Peyer's patch (tissue), 4 donors: ENCODE measurements at regions not wholly inside any gene's neighbourhood (a gene's known extent, or its start where the extent isn't known, plus 50 kb on each side); places are given as distances from the start of the nearest gene placed in this dataset.

ENCODE experiments used
- DNase-seq, 3 donors: peaks; one replicate each; pipeline ENCODE4 v3.0.0-alpha.2; 2017 to 2019
- H3K27ac ChIP-seq, 4 donors: fragments of 200-600 bp; sonication (generic); one replicate each; pipeline ENCODE4 v1.5.1; 2016 to 2019
- H3K27me3 ChIP-seq, 2 donors: fragments of 200-600 bp; sonication (generic); one replicate each; pipeline ENCODE4 v1.5.1; 2019
- H3K36me3 ChIP-seq, 3 donors: fragments of 200-600 bp; sonication (generic); one replicate each; pipeline ENCODE4 v1.5.1; 2016 to 2019
- H3K4me1 ChIP-seq, 4 donors: fragments of 200-600 bp; sonication (generic); one replicate each; pipeline ENCODE4 v1.5.1; 2016 to 2019
- H3K4me3 ChIP-seq, 4 donors: fragments of 200-600 bp; sonication (generic); 1 replicate in 3 of 4; 2 replicates in 1 of 4; pipeline ENCODE4 v1.5.1; 2016 to 2019; ENCODE audit warnings: mild to moderate bottlenecking in 1 of 4
- H3K9me3 ChIP-seq, 4 donors: fragments of 200-600 bp; sonication (generic); one replicate each; pipeline ENCODE4 v1.5.1; 2016 to 2019; ENCODE audit warnings: mild to moderate bottlenecking in 1 of 4
- POLR2A ChIP-seq, 2 donors: fragments of 450-650 bp; IDR thresholded peaks; one replicate each; pipeline ENCODE4 v1.5.1; 2017; ENCODE audit warnings: antibody characterized with exemption in 2 of 2, mild to moderate bottlenecking in 2 of 2, moderate library complexity in 2 of 2
- TF ChIP-seq, protein P1 (sequence below), 6 experiments: fragments of 450-650 bp in 4 of 6; fragments of 200-600 bp in 2 of 6; sonication (generic) in 1 of 6; IDR thresholded peaks; one replicate each; pipeline ENCODE4 v1.5.1; 2017 to 2019; ENCODE audit warnings: antibody characterized with exemption in 6 of 6, mild to moderate bottlenecking in 3 of 6, moderate library complexity in 1 of 6

DNA sequence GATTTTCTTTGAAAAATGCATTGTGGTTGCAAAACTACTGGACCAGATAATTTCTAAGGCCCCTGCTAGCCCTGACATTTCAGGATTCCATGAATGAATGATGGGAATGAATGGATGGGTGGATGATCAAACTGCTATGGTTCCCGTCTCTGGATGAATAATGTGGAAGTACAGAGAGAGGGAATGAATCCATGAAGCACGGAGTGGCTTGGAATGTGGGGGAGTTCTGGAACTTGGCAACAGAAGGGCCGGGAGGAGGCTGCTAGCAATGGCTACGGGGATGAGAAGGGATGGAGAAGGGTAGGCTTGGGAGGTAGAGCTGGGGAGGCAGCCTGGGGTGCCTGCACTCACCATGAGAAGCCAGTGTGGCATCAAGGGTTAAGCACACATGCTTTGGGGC is 84.8 kb downstream of the NCR2 start:
- Histone ChIP-seq H3K4me3 (no peak overlapping the region), H3K4me1 (no peaks in the 10 kb centered on the region), H3K27ac (no peak overlapping the region), H3K36me3 (no peaks in the 10 kb centered on the region), H3K27me3 (peaks cover 0 to 3% of the 10 kb centered on the region in 2 donors), H3K9me3 (peaks cover 0 to 4% (median 0%) of the 10 kb centered on the region in 4 donors)
- TF ChIP-seq, protein P1, sequence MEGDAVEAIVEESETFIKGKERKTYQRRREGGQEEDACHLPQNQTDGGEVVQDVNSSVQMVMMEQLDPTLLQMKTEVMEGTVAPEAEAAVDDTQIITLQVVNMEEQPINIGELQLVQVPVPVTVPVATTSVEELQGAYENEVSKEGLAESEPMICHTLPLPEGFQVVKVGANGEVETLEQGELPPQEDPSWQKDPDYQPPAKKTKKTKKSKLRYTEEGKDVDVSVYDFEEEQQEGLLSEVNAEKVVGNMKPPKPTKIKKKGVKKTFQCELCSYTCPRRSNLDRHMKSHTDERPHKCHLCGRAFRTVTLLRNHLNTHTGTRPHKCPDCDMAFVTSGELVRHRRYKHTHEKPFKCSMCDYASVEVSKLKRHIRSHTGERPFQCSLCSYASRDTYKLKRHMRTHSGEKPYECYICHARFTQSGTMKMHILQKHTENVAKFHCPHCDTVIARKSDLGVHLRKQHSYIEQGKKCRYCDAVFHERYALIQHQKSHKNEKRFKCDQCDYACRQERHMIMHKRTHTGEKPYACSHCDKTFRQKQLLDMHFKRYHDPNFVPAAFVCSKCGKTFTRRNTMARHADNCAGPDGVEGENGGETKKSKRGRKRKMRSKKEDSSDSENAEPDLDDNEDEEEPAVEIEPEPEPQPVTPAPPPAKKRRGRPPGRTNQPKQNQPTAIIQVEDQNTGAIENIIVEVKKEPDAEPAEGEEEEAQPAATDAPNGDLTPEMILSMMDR (IDR thresholded peaks at IDR 0.05), result no peak
- TF ChIP-seq POLR2A (IDR thresholded peaks at IDR 0.05), result no peak
- DNase-seq, result no peak

DNA sequence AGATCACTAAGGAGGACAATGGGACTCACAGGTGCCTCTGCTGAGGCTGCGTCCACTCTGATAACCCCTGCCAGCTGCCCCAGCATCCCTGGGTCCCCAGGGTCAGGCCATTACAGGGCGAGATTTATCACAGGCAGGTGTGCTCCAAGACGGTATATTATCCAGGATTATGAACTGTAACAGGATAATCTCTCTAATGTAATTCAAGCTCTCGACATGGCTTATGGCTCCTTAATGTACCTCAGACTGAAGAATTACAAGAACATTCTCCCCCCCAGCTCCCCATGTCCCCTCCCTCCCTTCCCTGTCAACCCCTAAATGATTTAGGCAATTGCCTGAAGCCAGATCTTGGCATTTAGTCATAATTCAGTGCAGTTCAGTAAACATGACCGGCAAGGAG is 86.8 kb downstream of the NCR2 start:
- TF ChIP-seq, protein P1 (IDR thresholded peaks at IDR 0.05), result no peak
- no peak for TF ChIP-seq POLR2A (IDR thresholded peaks at IDR 0.05)
- no peak overlapping the region for H3K4me3 ChIP-seq

DNA sequence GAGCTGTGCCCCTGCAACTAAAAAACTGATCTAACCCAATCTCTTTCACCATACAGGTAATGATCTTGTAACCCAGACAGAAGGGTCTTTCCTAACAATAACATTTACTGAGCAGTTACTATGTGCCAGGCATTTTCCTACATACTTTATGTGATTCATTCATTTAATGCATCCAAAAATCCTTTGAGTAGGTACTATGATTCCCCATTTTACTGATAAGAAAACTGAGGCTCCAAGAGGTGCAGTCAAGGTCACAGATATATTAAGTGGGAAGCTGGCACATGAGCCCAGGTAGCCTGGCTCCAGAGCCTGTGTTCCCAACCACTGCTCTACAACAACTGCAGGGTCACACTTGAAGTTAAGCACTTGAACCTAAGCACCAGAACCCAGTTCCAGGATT is 87.6 kb downstream of the NCR2 start:
- TF ChIP-seq, protein P1 (IDR thresholded peaks at IDR 0.05), result no peak
- TF ChIP-seq POLR2A (IDR thresholded peaks at IDR 0.05), result no peak
- peaks cover 0 to 9% (median under 1%) of the 10 kb centered on the region in 4 donors for H3K4me1 ChIP-seq
- no peak for DNase-seq
- H3K9me3 ChIP-seq, result peaks cover 0 to 4% (median 0%) of the 10 kb centered on the region in 4 donors
- no peaks in the 10 kb centered on the region for H3K27me3 ChIP-seq
- no peaks in the 10 kb centered on the region for H3K36me3 ChIP-seq
- no peak overlapping the region for H3K4me3 ChIP-seq
- no peak overlapping the region for H3K27ac ChIP-seq

More for the DNA sequence above, 86.8 kb downstream of the NCR2 start:
- no peak for DNase-seq
- Histone ChIP-seq H3K27ac (no peak overlapping the region), H3K4me1 (peaks cover 0 to under 1% (median 0%) of the 10 kb centered on the region in 4 donors), H3K9me3 (peaks cover 0 to 4% (median 0%) of the 10 kb centered on the region in 4 donors), H3K27me3 (no peaks in the 10 kb centered on the region), H3K36me3 (no peaks in the 10 kb centered on the region)

DNA sequence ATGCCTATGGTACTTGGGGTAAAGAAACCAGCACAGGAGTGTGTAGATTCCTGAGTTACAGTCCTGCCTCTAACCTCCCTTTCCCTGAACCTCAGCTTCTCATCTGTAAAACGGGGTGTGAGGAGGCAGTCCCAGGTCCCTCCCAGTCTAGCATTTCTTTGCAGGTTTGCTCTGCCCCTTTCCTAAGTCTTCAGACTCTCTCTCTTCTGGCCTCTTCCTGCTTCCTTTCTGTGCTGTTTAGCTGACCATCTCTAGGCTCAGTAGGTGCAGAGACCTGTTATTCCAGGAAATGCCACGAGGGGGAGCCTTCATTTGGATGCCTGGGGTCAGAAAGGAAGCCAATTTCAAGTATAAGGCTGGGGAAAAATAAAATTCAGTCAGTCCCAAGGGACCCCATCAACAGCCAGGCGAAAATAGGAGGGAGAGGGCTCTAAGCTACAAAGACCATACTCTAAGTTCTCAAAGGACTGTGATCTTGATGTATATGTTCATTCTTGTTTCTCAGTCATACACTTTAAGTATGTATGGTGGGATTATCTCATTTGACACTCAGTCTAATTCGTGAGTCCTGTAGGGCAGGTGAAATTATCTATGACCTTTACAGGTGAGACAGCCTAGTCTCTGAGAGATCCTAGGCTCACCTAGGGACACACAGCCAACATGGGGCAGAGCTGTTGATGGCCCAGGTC is 89.1 kb downstream of the NCR2 start:
- Histone ChIP-seq H3K4me3 (no peak overlapping the region), H3K4me1 (peaks cover 5 to 22% (median 12%) of the 10 kb centered on the region in 4 donors), H3K27ac (no peak overlapping the region)

DNA sequence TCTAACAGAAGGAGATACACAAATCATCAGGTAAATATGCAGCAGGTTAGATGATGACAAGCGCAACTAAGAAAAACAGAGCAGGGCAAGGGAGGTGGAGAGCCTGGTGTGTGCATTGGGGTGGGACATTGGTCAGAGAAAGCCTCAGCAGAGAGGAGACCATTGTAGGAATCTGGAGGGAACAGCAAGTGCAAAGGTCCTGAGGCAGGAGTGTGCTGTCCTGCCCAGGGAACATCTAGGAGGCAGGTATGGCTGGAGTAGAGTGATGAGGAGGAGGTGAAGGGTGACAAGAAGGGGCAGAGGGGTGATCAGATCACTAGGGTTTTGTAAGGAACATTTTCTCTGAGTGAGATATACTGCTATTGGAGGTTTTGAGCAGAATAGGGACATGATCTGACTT is 90.1 kb downstream of the NCR2 start:
- H3K4me1 ChIP-seq, result peaks cover 5 to 22% (median 12%) of the 10 kb centered on the region in 4 donors
- DNase-seq, result no peak
- no peak overlapping the region for H3K27ac ChIP-seq
- H3K36me3 ChIP-seq, result no peaks in the 10 kb centered on the region
- H3K9me3 ChIP-seq, result no peaks in the 10 kb centered on the region
- TF ChIP-seq, protein P1 (IDR thresholded peaks at IDR 0.05), result no peak
- no peak for TF ChIP-seq POLR2A (IDR thresholded peaks at IDR 0.05)
- no peak overlapping the region for H3K4me3 ChIP-seq
- no peaks in the 10 kb centered on the region for H3K27me3 ChIP-seq

More for the DNA sequence above, 89.1 kb downstream of the NCR2 start:
- DNase-seq, result peak; percentile 68 to 95 (median 86)
- Histone ChIP-seq H3K27me3 (no peaks in the 10 kb centered on the region), H3K9me3 (no peaks in the 10 kb centered on the region), H3K36me3 (no peaks in the 10 kb centered on the region)
- TF ChIP-seq, protein P1 (IDR thresholded peaks at IDR 0.05), result peak; percentile 60 to 92 (median 85)
- TF ChIP-seq POLR2A (IDR thresholded peaks at IDR 0.05), result no peak
